GM12878 (cell line): ENCODE measurements at regions not wholly inside any gene's neighbourhood (a gene's known extent, or its start where the extent isn't known, plus 50 kb on each side); places are given as distances from the start of the nearest gene placed in this dataset.

Source experiments
- ATAC-seq: fragments of 200-7000 bp; cut with Tn5 transposase; 3 replicates; pipeline ENCODE4 v1.9.1; 2020; ENCODE audit warnings: mild to moderate bottlenecking, moderate library complexity
- BruUV-seq: library from RNA; stranded (reverse); fragments of 400-500 nt; replicated peaks from 2 replicates; lab custom pipeline; 2021; lab: Mats Ljungman, UMichigan
- CTCF ChIA-PET: fragments of 300-600 bp; sonication (Branson Sonifier 250); formaldehyde crosslinking; extraction: SDS; loops from one replicate; lab custom pipeline; 2021; ENCODE audit warnings: inconsistent platforms; lab: Yijun Ruan, JAX
- POLR2A ChIA-PET: fragments of 350-600 bp; formaldehyde crosslinking; extraction: SDS; loops from one replicate; lab custom pipeline; 2021; ENCODE audit warnings: inconsistent platforms; lab: Charles Lee
- RAD21 ChIA-PET: fragments of 300-600 bp; sonication (Branson Sonifier 250); formaldehyde crosslinking; loops from one replicate; lab custom pipeline; 2023; ENCODE audit warnings: antibody characterized with exemption; ENCODE audit not compliant: unreplicated experiment; lab: Charles Lee
- SMC1A ChIA-PET: fragments of 300-600 bp; sonication (Branson Sonifier 250); formaldehyde crosslinking; loops from one replicate; lab custom pipeline; 2023; ENCODE audit not compliant: unreplicated experiment, uncharacterized antibody; lab: Charles Lee
- DNase-seq: peaks from one replicate; pipeline ENCODE4 v3.0.0-alpha.2; 2011; ENCODE audit warnings: low read depth, low spot score
- FAIRE-seq: peaks from 3 replicates; lab custom pipeline; 2011; peaks lifted over from hg19 to GRCh38; lab: Jason Lieb, UNC
- H2AFZ ChIP-seq: 2 replicates; pipeline ENCODE4 v1.6.0; 2011; ENCODE audit warnings: low read depth, low read length, control low read depth; ENCODE audit not compliant: control insufficient read depth
- H3K27ac ChIP-seq: 2 replicates; pipeline ENCODE4 v1.5.1; 2011; ENCODE audit warnings: control low read depth; ENCODE audit not compliant: control insufficient read depth, insufficient read depth
- H3K27me3 ChIP-seq, 2 experiments: replicated peaks in 1 of 2; 2 replicates each; pipeline versions ENCODE4 v1.6.0 to v1.6.1; 2011; ENCODE audit warnings: low read length in 1 of 2; ENCODE audit not compliant: control insufficient read depth in 2 of 2, insufficient read depth in 2 of 2
- H3K36me3 ChIP-seq, 2 experiments: 2 replicates each; pipeline ENCODE4 v1.5.1; 2011; ENCODE audit warnings: low read length in 1 of 2; ENCODE audit not compliant: control insufficient read depth in 2 of 2, insufficient read depth in 2 of 2
- H3K4me1 ChIP-seq: 2 replicates; pipeline ENCODE4 v1.6.1; 2011; ENCODE audit warnings: mild to moderate bottlenecking, low read length, moderate library complexity, mixed read lengths; ENCODE audit not compliant: control insufficient read depth, insufficient read depth
- H3K4me2 ChIP-seq: 2 replicates; pipeline ENCODE4 v1.6.0; 2011; ENCODE audit warnings: control low read depth; ENCODE audit not compliant: control insufficient read depth, insufficient read depth
- H3K4me3 ChIP-seq: fragments of 200-600 bp; sonication (generic); 2 replicates; pipeline ENCODE4 v1.5.1; 2016
- H3K79me2 ChIP-seq: 2 replicates; pipeline ENCODE4 v1.6.0; 2011; ENCODE audit warnings: low read length; ENCODE audit not compliant: control insufficient read depth, insufficient read depth
- H3K9ac ChIP-seq: 2 replicates; pipeline ENCODE4 v1.8.0; 2011; ENCODE audit warnings: low read length, control low read depth, mixed read lengths; ENCODE audit not compliant: control insufficient read depth, insufficient read depth
- H3K9me3 ChIP-seq: replicated peaks from 3 replicates; pipeline ENCODE4 v1.5.1; 2011; ENCODE audit warnings: mild to moderate bottlenecking, low read length; ENCODE audit not compliant: control insufficient read depth, insufficient read depth
- H4K20me1 ChIP-seq: 2 replicates; pipeline ENCODE4 v1.6.0; 2011; ENCODE audit not compliant: control insufficient read depth, insufficient read depth
- BCL3 ChIP-seq: IDR thresholded peaks from 2 replicates; pipeline ENCODE4 v1.6.1; 2011; ENCODE audit warnings: borderline replicate concordance, low read depth, mild to moderate bottlenecking, moderate library complexity, low read length; ENCODE audit not compliant: insufficient read depth, poor library complexity, severe bottlenecking
- NKRF ChIP-seq: fragments of 450-650 bp; conservative IDR thresholded peaks from 2 replicates; pipeline ENCODE4 v1.6.1; 2017; ENCODE audit warnings: mild to moderate bottlenecking, moderate library complexity
- PAX8 ChIP-seq: fragments of 450-650 bp; IDR thresholded peaks from 2 replicates; pipeline ENCODE4 v1.6.1; 2017; ENCODE audit warnings: mild to moderate bottlenecking, moderate library complexity
- WGBS: methylation state at CpG from one replicate; pipeline ENCODE4 v1.1.6; 2016; ENCODE audit warnings: low lambda C conversion rate; ENCODE audit not compliant: insufficient replicate concordance, insufficient coverage; ENCODE audit errors: missing lambda C conversion rate; 5-methylcytosine and 5-hydroxymethylcytosine counted together
- in situ Hi-C: fragments of 300-500 bp; cut with MboI; formaldehyde crosslinking; loops from 9 replicates; pipeline ENCODE4 v1.14.3; 2018; ENCODE audit warnings: mixed read lengths
- intact Hi-C: fragments of 100-400 bp; cut with micrococcal nuclease; formaldehyde crosslinking; loops from one replicate; pipeline ENCODE4 v1.14.2; 2022; ENCODE audit not compliant: unreplicated experiment

- TF ChIP-seq NKRF (no peak), PAX8 (no peak)
- TF ChIP-seq, all 136 proteins: peak for 0
Observed at GRCh38 chr3:40677749-40678148, 153.0 kb downstream of the ZNF621 start (continued).

- H3K27ac ChIP-seq, result no peak overlapping the region
- ChIA-PET POLR2A (no interaction called here), CTCF (no interaction called here), RAD21 (no interaction called here), SMC1A (no interaction called here)
- no peaks in the 10 kb centered on the region for H3K36me3 ChIP-seq
- H3K9ac ChIP-seq, result no peak overlapping the region
- TF ChIP-seq BCL3, result no peak
- H3K9me3 ChIP-seq, result no peaks in the 10 kb centered on the region
- no peaks in the 10 kb centered on the region for H3K4me1 ChIP-seq
- ATAC-seq, result no peak
- no TSS peak for BruUV-seq
- DNase-seq, result no peak
- H3K4me3 ChIP-seq, result no peak overlapping the region
- H2AFZ ChIP-seq, result no peak overlapping the region
- FAIRE-seq, result no peak
- no peaks in the 10 kb centered on the region for H3K79me2 ChIP-seq
- H3K27me3 ChIP-seq, result peaks cover 0 to 3% of the 10 kb centered on the region in 2 experiments; a peak in 1 of 4 replicates
- WGBS, result 0% methylated on average over 4 of the region's 4 CpGs
- in situ Hi-C loops, result no loop called here
- intact Hi-C loops, result no loop called here
- no peaks in the 10 kb centered on the region for H4K20me1 ChIP-seq
- H3K4me2 ChIP-seq, result no peak overlapping the region
Observed at GRCh38 chr3:40679290-40679689, 154.5 kb downstream of the ZNF621 start.
